MCF 10A (cell line): ENCODE measurements at regions not wholly inside any gene's neighbourhood (a gene's known extent, or its start where the extent isn't known, plus 50 kb on each side); places are given as distances from the start of the nearest gene placed in this dataset.
"Not testable (repeated sequence)": the region's sequence is repeated elsewhere in the genome, so short reads cannot be mapped to it uniquely, and the experiment has no call there.

Experiments
- BruUV-seq: library from RNA; stranded (reverse); fragments of 400-500 nt; replicated peaks from 2 replicates; lab custom pipeline; 2021; lab: Mats Ljungman, UMichigan
- CTCF ChIA-PET: fragments of 300-600 bp; sonication (Branson Sonifier 250); formaldehyde crosslinking; extraction: SDS; loops from one replicate; lab custom pipeline; 2021; ENCODE audit warnings: antibody characterized with exemption, inconsistent platforms; lab: Yijun Ruan, JAX
- POLR2A ChIA-PET: fragments of 300-600, 350-650 bp; sonication (Branson Sonifier 250); formaldehyde crosslinking; extraction: SDS; loops from one replicate; lab custom pipeline; 2020; ENCODE audit warnings: antibody characterized with exemption, inconsistent platforms; lab: Yijun Ruan, JAX
- DNase-seq: peaks from one replicate; pipeline ENCODE4 v3.0.0-alpha.2; 2018; ENCODE audit not compliant: unreplicated experiment
- H3K27ac Mint-ChIP-seq: one replicate; pipeline ENCODE4 v1.8.0; 2022; ENCODE audit warnings: mild to moderate bottlenecking, low read depth, mixed read lengths; ENCODE audit not compliant: unreplicated experiment
- H3K27me3 Mint-ChIP-seq: one replicate; pipeline ENCODE4 v1.8.0; 2022; ENCODE audit warnings: mixed read lengths; ENCODE audit not compliant: insufficient read depth, unreplicated experiment
- H3K36me3 Mint-ChIP-seq: one replicate; pipeline ENCODE4 v1.8.0; 2022; ENCODE audit warnings: mild to moderate bottlenecking, moderate library complexity, mixed read lengths; ENCODE audit not compliant: insufficient read depth, unreplicated experiment
- H3K4me1 Mint-ChIP-seq: one replicate; pipeline ENCODE4 v1.8.0; 2022; ENCODE audit warnings: mixed read lengths; ENCODE audit not compliant: insufficient read depth, unreplicated experiment
- H3K4me3 Mint-ChIP-seq: one replicate; pipeline ENCODE4 v1.8.0; 2022; ENCODE audit warnings: mild to moderate bottlenecking, moderate library complexity, mixed read lengths; ENCODE audit not compliant: unreplicated experiment
- H3K9me3 Mint-ChIP-seq: one replicate; pipeline ENCODE4 v1.8.0; 2022; ENCODE audit warnings: mixed read lengths; ENCODE audit not compliant: unreplicated experiment
- intact Hi-C: fragments of 100-400 bp; cut with micrococcal nuclease; formaldehyde crosslinking; loops from 2 replicates; pipeline ENCODE4 v1.14.1; 2022
- TF ChIP-seq, protein P1 (sequence below): fragments of 200-600 bp; IDR thresholded peaks from one replicate; pipeline ENCODE4 v1.8.0; 2022; ENCODE audit warnings: antibody characterized with exemption, mild to moderate bottlenecking; ENCODE audit not compliant: unreplicated experiment

DNA sequence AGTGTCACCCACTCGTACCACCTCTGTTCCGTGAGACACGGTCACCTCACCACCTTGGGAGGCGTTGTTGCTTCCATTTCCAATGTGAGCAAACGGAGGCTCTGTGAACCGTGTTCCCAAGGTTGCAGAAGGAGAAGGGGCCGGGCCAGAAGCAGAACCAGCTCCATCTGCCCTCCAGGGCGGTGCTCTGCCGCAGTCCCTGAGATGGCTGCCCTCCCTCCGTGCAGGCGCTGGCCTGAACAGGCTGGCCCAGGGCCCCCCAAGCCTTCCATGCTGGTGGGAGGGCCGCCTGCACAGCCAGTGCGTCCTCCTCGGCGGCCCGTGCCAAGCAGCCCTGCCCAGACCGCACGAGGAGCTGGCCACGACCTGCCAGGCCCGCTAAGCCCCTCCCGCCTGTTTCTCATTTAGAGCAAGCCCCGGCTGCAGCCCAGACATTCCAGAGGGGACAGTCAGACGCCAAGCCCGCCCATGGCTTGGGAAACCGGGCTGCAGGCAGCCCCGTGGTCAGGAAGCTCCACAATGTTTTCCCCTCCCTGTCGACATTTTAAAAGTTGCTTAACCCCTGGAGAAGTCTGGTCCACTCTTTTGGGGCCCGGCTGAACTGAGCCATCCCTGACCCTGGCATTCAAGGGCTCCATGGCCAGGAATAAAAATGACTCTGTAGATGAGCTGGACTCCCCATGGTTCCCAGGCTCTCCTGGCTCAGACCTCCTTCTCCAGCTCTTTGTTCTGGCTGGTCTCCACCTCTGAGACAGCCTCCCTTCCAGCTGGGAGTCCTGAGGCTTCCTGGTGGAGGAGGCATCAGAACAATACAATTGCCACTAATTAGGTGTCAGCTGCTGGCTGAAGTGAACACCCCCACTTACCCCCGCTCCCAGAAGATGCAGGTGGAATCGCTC is 236.0 kb downstream of the BCL11B start:
- ChIA-PET POLR2A (interaction anchor here (0.6 to 2.3 kb wide), 17 partner anchors 8 to 1058 kb away, joined by 3 to 14 read pairs (median 5); no protein-coding TSS in a partner anchor), CTCF (interaction anchor here (1.9 kb wide), 1 partner anchor 82 kb away, joined by 5 read pairs; no protein-coding TSS in a partner anchor)
- peak overlapping the region; percentile 25 for H3K4me3 Mint-ChIP-seq
- H3K27ac Mint-ChIP-seq = peak overlapping the region; percentile 79
- no peaks in the 10 kb centered on the region for H3K9me3 Mint-ChIP-seq
- no peaks in the 10 kb centered on the region for H3K27me3 Mint-ChIP-seq
- no peaks in the 10 kb centered on the region for H3K36me3 Mint-ChIP-seq
- peak; percentile 96 for DNase-seq
- peaks cover 17% of the 10 kb centered on the region for H3K4me1 Mint-ChIP-seq
- TF ChIP-seq, protein P1, sequence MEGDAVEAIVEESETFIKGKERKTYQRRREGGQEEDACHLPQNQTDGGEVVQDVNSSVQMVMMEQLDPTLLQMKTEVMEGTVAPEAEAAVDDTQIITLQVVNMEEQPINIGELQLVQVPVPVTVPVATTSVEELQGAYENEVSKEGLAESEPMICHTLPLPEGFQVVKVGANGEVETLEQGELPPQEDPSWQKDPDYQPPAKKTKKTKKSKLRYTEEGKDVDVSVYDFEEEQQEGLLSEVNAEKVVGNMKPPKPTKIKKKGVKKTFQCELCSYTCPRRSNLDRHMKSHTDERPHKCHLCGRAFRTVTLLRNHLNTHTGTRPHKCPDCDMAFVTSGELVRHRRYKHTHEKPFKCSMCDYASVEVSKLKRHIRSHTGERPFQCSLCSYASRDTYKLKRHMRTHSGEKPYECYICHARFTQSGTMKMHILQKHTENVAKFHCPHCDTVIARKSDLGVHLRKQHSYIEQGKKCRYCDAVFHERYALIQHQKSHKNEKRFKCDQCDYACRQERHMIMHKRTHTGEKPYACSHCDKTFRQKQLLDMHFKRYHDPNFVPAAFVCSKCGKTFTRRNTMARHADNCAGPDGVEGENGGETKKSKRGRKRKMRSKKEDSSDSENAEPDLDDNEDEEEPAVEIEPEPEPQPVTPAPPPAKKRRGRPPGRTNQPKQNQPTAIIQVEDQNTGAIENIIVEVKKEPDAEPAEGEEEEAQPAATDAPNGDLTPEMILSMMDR = no peak
- no TSS peak for BruUV-seq
- intact Hi-C loops = loop anchor here (1.0 to 5.0 kb wide), 2 partner anchors 79 to 130 kb away; no protein-coding TSS in a partner anchor

DNA sequence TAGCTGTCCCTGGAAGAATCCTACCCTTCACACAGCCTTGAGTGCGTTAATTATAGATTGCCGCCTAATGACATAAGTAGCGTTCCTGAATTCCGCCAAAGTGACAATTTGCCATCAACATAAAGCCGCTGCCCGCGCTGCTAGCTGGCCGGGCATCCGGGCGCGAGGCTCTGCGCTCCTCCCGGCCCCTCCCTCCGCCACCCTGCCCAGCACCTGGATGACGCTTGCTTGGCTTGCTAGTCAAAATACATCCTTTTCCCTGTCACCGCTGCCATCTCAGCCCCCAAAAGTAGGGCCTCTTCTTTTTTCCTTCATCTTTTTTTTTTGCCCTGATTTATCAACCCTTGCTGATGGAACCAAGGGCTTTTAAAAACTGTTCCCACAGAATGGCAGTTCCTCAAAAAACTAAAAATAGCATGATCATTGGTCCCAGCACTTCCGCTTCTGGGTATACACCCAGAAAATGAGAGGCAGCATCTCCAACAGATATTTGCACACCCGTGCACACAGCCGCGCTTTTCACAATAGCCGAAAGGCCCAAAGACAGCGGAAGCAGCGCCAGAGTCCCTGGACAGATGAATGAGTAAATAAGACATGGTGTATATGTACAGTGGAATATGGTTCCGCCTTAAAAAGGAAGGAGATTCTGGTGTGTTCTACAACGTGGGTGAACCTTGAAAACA is 235.2 kb downstream of the BCL11B start:
- POLR2A ChIA-PET = interaction anchor here (0.6 to 2.3 kb wide), 14 partner anchors 9 to 1059 kb away, joined by 3 to 14 read pairs (median 5); no protein-coding TSS in a partner anchor
- no peaks in the 10 kb centered on the region for H3K9me3 Mint-ChIP-seq
- intact Hi-C loops = loop anchor here (1.0 to 5.0 kb wide), 2 partner anchors 79 to 130 kb away; no protein-coding TSS in a partner anchor
- H3K36me3 Mint-ChIP-seq = no peaks in the 10 kb centered on the region
- no TSS peak for BruUV-seq
- TF ChIP-seq, protein P1 = no peak
- H3K4me1 Mint-ChIP-seq = peaks cover 22% of the 10 kb centered on the region
- no peak for DNase-seq
- CTCF ChIA-PET = interaction anchor here (1.9 kb wide), 1 partner anchor 83 kb away, joined by 5 read pairs; no protein-coding TSS in a partner anchor
- H3K27ac Mint-ChIP-seq = peak overlapping the region; percentile 79
- no peaks in the 10 kb centered on the region for H3K27me3 Mint-ChIP-seq
- no peak overlapping the region for H3K4me3 Mint-ChIP-seq

DNA sequence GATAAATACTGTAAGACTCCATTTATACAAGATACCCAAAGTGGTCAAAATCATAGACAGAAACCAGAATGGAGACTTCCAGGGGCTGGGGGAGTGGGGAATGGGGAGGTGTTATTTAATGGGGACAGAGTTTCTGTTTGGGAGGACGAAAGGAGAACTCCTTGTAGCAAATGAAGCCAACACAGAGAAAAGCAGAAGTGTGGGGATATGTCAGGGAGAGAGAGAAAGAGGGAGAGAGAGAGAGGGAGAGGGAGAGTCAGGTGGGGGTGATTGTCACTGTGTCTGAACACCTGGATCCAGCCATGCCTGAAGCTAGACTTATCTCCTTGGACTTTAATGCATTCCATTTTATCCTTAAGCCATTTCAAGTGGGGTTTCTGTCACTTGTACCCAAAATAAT is 234.7 kb downstream of the BCL11B start:
- intact Hi-C loops = loop anchor here (5.0 kb wide), 1 partner anchor 80 kb away; no protein-coding TSS in a partner anchor
- DNase-seq, POLR2A ChIA-PET, H3K27ac Mint-ChIP-seq, H3K36me3 Mint-ChIP-seq, H3K27me3 Mint-ChIP-seq, BruUV-seq, CTCF ChIA-PET, H3K9me3 Mint-ChIP-seq, H3K4me3 Mint-ChIP-seq: not testable (repeated sequence)
- peaks cover 22% of the 10 kb centered on the region for H3K4me1 Mint-ChIP-seq

DNA sequence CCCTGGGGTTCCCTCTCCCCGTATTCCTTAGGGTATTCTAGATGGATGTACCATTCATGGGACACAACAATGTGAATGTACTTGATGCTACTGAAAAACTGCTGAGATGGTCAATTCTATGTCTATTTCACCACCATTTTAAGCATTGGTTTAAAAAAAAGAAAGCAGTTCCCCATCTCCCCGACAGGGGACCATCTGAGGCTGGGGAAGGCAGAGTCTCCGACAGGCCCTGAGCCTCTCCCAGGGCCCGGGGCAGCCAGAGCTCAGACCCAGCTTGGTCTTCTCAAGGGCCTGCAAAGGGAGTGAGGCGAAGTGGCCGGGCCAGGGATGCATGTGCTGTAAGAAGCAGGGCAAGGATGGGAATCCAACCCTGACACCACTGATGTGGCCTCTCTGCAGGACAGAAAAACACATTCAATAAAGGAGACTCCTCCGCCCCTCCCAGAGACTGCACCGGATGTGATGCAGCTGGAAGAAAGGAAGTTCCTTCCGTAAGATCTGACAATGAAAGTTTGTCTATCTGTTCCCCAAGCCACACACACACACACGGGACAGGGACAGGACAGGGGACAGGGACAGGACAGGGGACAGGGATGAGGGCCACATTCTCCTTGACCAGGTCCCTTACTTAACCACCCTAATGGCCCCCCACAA is 234.1 kb downstream of the BCL11B start:
- intact Hi-C loops = loop anchor here (5.0 kb wide), 1 partner anchor 81 kb away; no protein-coding TSS in a partner anchor
- peak; percentile 1 for DNase-seq
- POLR2A ChIA-PET = interaction anchor here (0.7 kb wide), 1 partner anchor 16 kb away, joined by 3 read pairs; no protein-coding TSS in a partner anchor

More for the DNA sequence above, 234.1 kb downstream of the BCL11B start:
- Mint-ChIP-seq H3K27ac (no peak overlapping the region), H3K36me3 (no peaks in the 10 kb centered on the region), H3K4me1 (peaks cover 22% of the 10 kb centered on the region), H3K27me3 (no peaks in the 10 kb centered on the region), H3K9me3 (no peaks in the 10 kb centered on the region), H3K4me3 (no peak overlapping the region)
- CTCF ChIA-PET = interaction anchor here (0.7 kb wide), 1 partner anchor 9 kb away, joined by 7 read pairs; no protein-coding TSS in a partner anchor
- TF ChIP-seq, protein P1 = no peak
- no TSS peak for BruUV-seq
